Duodenal mucosa (tissue), 2 donors: ENCODE measurements at regions not wholly inside any gene's neighbourhood (a gene's known extent, or its start where the extent isn't known, plus 50 kb on each side); places are given as distances from the start of the nearest gene placed in this dataset.
A peak's percentile ranks its signal among the peaks of the same experiment; 100 is the strongest.
"Not testable (repeated sequence)": the region's sequence is repeated elsewhere in the genome, so short reads cannot be mapped to it uniquely, and the experiment has no call there.

ENCODE experiments used
- H3K27ac ChIP-seq: one replicate; pipeline ENCODE4 v1.7.0; 2013; ENCODE audit warnings: low read depth, low read length
- H3K27me3 ChIP-seq, 2 donors: one replicate each; pipeline ENCODE4 v1.7.0; 2013; ENCODE audit warnings: low read length in 2 of 2, control low read depth in 1 of 2; ENCODE audit not compliant: insufficient read depth in 2 of 2, control insufficient read depth in 1 of 2
- H3K36me3 ChIP-seq, 2 donors: one replicate each; pipeline ENCODE4 v1.7.0; 2013; ENCODE audit warnings: low read length in 2 of 2, control low read depth in 1 of 2; ENCODE audit not compliant: insufficient read depth in 2 of 2, control insufficient read depth in 1 of 2
- H3K4me1 ChIP-seq, 2 donors: one replicate each; pipeline ENCODE4 v1.7.0; 2013; ENCODE audit warnings: low read length in 2 of 2, control low read depth in 1 of 2; ENCODE audit not compliant: insufficient read depth in 2 of 2, control insufficient read depth in 1 of 2
- H3K4me3 ChIP-seq, 2 donors: one replicate each; pipeline ENCODE4 v1.7.0; 2013; ENCODE audit warnings: low read length in 2 of 2, low read depth in 1 of 2
- H3K9ac ChIP-seq, 2 donors: one replicate each; pipeline ENCODE4 v1.7.0; 2013; ENCODE audit warnings: low read length in 2 of 2, low read depth in 1 of 2
- H3K9me3 ChIP-seq, 2 donors: one replicate each; pipeline ENCODE4 v1.7.0; 2013; ENCODE audit warnings: low read length in 2 of 2, control low read depth in 1 of 2; ENCODE audit not compliant: control insufficient read depth in 1 of 2

- no peak overlapping the region for H3K27ac ChIP-seq
- no peaks in the 10 kb centered on the region for H3K9me3 ChIP-seq
- H3K27me3 ChIP-seq: no peaks in the 10 kb centered on the region
- H3K4me3 ChIP-seq: no peak overlapping the region
- peaks cover 0 to 5% of the 10 kb centered on the region in 2 donors for H3K4me1 ChIP-seq
- H3K9ac ChIP-seq: no peak overlapping the region
- no peaks in the 10 kb centered on the region for H3K36me3 ChIP-seq
These were observed 69.2 kb upstream of the LTA4H start for GRCh38 chr12:96104566-96104965.

- no peaks in the 10 kb centered on the region for H3K27me3 ChIP-seq
- peaks cover 0 to 5% of the 10 kb centered on the region in 2 donors for H3K4me1 ChIP-seq
- H3K27ac ChIP-seq: no peak overlapping the region
- no peak overlapping the region for H3K4me3 ChIP-seq
- H3K36me3 ChIP-seq: no peaks in the 10 kb centered on the region
- H3K9ac ChIP-seq: no peak overlapping the region
- no peaks in the 10 kb centered on the region for H3K9me3 ChIP-seq
These were observed 70.8 kb upstream of the LTA4H start for GRCh38 chr12:96106137-96106536.

GRCh38 chr12:96107236-96107635 lies 71.8 kb upstream of the LTA4H start:
- Histone ChIP-seq H3K36me3 (no peaks in the 10 kb centered on the region), H3K9me3 (no peaks in the 10 kb centered on the region), H3K9ac (no peak overlapping the region), H3K4me3 (no peak overlapping the region), H3K27me3 (no peaks in the 10 kb centered on the region), H3K4me1 (peaks cover 5 to 8% of the 10 kb centered on the region in 2 donors), H3K27ac (no peak overlapping the region)

- Histone ChIP-seq H3K27me3 (no peaks in the 10 kb centered on the region), H3K4me3 (peak overlapping the region in 1 of 2 donors; percentile 1), H3K27ac (no peak overlapping the region), H3K4me1 (peaks cover 14 to 17% of the 10 kb centered on the region in 2 donors), H3K9ac (no peak overlapping the region), H3K36me3 (no peaks in the 10 kb centered on the region), H3K9me3 (no peaks in the 10 kb centered on the region)
These were observed 72.9 kb upstream of the LTA4H start for GRCh38 chr12:96108321-96108720.

GRCh38 chr12:96108941-96109340 lies 73.6 kb upstream of the LTA4H start:
- not testable (repeated sequence) for H3K4me3 ChIP-seq, H3K27me3 ChIP-seq, H3K27ac ChIP-seq, H3K9me3 ChIP-seq, H3K9ac ChIP-seq, H3K36me3 ChIP-seq
- peaks cover 14 to 17% of the 10 kb centered on the region in 2 donors for H3K4me1 ChIP-seq

- no peak overlapping the region for H3K27ac ChIP-seq
- H3K27me3 ChIP-seq: no peaks in the 10 kb centered on the region
- peaks cover 14 to 15% of the 10 kb centered on the region in 2 donors for H3K4me1 ChIP-seq
- H3K36me3 ChIP-seq: no peaks in the 10 kb centered on the region
- no peak overlapping the region for H3K9ac ChIP-seq
- H3K4me3 ChIP-seq: peak overlapping the region in 1 of 2 donors; percentile 13
- H3K9me3 ChIP-seq: no peaks in the 10 kb centered on the region
These were observed 77.3 kb upstream of the LTA4H start for GRCh38 chr12:96112733-96113132.

GRCh38 chr12:96117460-96117859 lies 76.7 kb upstream of the ELK3 start:
- H3K27ac ChIP-seq: no peak overlapping the region
- no peak overlapping the region for H3K4me3 ChIP-seq
- no peaks in the 10 kb centered on the region for H3K27me3 ChIP-seq
- H3K9ac ChIP-seq: no peak overlapping the region
- H3K4me1 ChIP-seq: peaks cover 6 to 7% of the 10 kb centered on the region in 2 donors
- H3K9me3 ChIP-seq: no peaks in the 10 kb centered on the region
- no peaks in the 10 kb centered on the region for H3K36me3 ChIP-seq

GRCh38 chr12:96120359-96121100 lies 73.6 kb upstream of the ELK3 start:
- Histone ChIP-seq H3K9me3 (no peaks in the 10 kb centered on the region), H3K4me3 (no peak overlapping the region), H3K27ac (no peak overlapping the region), H3K4me1 (no peaks in the 10 kb centered on the region), H3K9ac (no peak overlapping the region), H3K36me3 (no peaks in the 10 kb centered on the region), H3K27me3 (no peaks in the 10 kb centered on the region)

GRCh38 chr12:96121271-96121711 lies 72.9 kb upstream of the ELK3 start:
- Histone ChIP-seq H3K27me3 (no peaks in the 10 kb centered on the region), H3K9ac (no peak overlapping the region), H3K4me1 (no peaks in the 10 kb centered on the region), H3K9me3 (no peaks in the 10 kb centered on the region), H3K27ac (no peak overlapping the region), H3K36me3 (no peaks in the 10 kb centered on the region), H3K4me3 (no peak overlapping the region)

- H3K4me3 ChIP-seq, H3K27me3 ChIP-seq, H3K36me3 ChIP-seq, H3K27ac ChIP-seq, H3K9ac ChIP-seq, H3K9me3 ChIP-seq: not testable (repeated sequence)
- peaks cover 0 to 15% of the 10 kb centered on the region in 2 donors for H3K4me1 ChIP-seq
These were observed 65.9 kb upstream of the ELK3 start for GRCh38 chr12:96128292-96128691.
